ENCODE measurements at regions not wholly inside any gene's neighbourhood (a gene's known extent, or its start where the extent isn't known, plus 50 kb on each side); places are given as distances from the start of the nearest gene placed in this dataset.

DNA sequence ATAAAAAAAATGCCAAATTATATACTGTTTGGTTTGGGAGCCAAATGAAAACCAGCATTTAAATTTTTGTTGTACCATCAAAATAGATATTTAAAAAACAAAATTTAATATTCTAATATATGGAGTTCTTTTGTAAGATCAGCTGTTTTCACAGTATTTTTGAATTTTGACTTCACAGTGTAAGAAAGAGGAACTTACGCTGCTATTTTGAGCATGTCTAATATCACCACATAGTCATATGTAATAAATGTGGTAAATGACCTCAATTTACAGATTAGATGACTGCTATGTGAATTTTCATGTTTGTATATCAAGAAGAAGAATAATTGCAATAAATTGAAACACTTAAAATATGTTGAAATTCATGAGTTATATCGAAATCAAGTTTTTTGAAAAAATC, 189.6 kb downstream of the ARRDC4 start:
- TF ChIP-seq POLR2AphosphoS5 (IDR thresholded peaks at IDR 0.05) (no peak), POLR2A (IDR thresholded peaks at IDR 0.05) (no peak)
- TF ChIP-seq, protein P1, sequence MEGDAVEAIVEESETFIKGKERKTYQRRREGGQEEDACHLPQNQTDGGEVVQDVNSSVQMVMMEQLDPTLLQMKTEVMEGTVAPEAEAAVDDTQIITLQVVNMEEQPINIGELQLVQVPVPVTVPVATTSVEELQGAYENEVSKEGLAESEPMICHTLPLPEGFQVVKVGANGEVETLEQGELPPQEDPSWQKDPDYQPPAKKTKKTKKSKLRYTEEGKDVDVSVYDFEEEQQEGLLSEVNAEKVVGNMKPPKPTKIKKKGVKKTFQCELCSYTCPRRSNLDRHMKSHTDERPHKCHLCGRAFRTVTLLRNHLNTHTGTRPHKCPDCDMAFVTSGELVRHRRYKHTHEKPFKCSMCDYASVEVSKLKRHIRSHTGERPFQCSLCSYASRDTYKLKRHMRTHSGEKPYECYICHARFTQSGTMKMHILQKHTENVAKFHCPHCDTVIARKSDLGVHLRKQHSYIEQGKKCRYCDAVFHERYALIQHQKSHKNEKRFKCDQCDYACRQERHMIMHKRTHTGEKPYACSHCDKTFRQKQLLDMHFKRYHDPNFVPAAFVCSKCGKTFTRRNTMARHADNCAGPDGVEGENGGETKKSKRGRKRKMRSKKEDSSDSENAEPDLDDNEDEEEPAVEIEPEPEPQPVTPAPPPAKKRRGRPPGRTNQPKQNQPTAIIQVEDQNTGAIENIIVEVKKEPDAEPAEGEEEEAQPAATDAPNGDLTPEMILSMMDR (IDR thresholded peaks at IDR 0.05): no peak

Data from sigmoid colon (tissue), 4 donors.